Small intestine (tissue), 7 donors: ENCODE measurements at regions not wholly inside any gene's neighbourhood (a gene's known extent, or its start where the extent isn't known, plus 50 kb on each side); places are given as distances from the start of the nearest gene placed in this dataset.

Source experiments
- DNase-seq, 2 donors: peaks; one replicate each; pipeline versions ENCODE4 v3.0.0 to v3.0.0-alpha.2; 2013
- FAIRE-seq: peaks from 2 replicates; lab custom pipeline; 2012; peaks lifted over from hg19 to GRCh38; lab: Jason Lieb, UNC
- H3K27ac ChIP-seq, 3 donors: one replicate each; pipeline ENCODE4 v1.5.1; 2013; ENCODE audit warnings: low read length in 2 of 3, mild to moderate bottlenecking in 2 of 3, control low read depth in 1 of 3, inconsistent platforms in 1 of 3, low read depth in 1 of 3, moderate library complexity in 1 of 3
- H3K27me3 ChIP-seq, 3 donors: one replicate each; pipeline ENCODE4 v1.6.1; 2013; ENCODE audit warnings: low read length in 3 of 3, inconsistent platforms in 1 of 3; ENCODE audit not compliant: control insufficient read depth in 3 of 3, insufficient read depth in 3 of 3
- H3K36me3 ChIP-seq, 3 donors: one replicate each; pipeline ENCODE4 v1.6.1; 2013; ENCODE audit warnings: low read length in 3 of 3, inconsistent platforms in 1 of 3, low read depth in 1 of 3, mild to moderate bottlenecking in 1 of 3, moderate library complexity in 1 of 3; ENCODE audit not compliant: control insufficient read depth in 3 of 3, insufficient read depth in 2 of 3
- H3K4me1 ChIP-seq, 3 donors: one replicate each; pipeline ENCODE4 v1.6.1; 2013; ENCODE audit warnings: low read length in 2 of 3, inconsistent platforms in 1 of 3, low read depth in 1 of 3, mild to moderate bottlenecking in 1 of 3, moderate library complexity in 1 of 3; ENCODE audit not compliant: control insufficient read depth in 3 of 3, insufficient read depth in 2 of 3
- H3K4me3 ChIP-seq, 3 donors: one replicate each; pipeline ENCODE4 v1.5.1; 2013; ENCODE audit warnings: low read length in 3 of 3, control low read depth in 1 of 3, inconsistent platforms in 1 of 3, low read depth in 1 of 3, mild to moderate bottlenecking in 1 of 3, moderate library complexity in 1 of 3
- H3K9me3 ChIP-seq, 2 donors: one replicate each; pipeline ENCODE4 v1.6.1; 2013; ENCODE audit warnings: low read depth in 1 of 2, low read length in 1 of 2; ENCODE audit not compliant: control insufficient read depth in 2 of 2, insufficient read depth in 1 of 2
- WGBS, 3 donors: extraction: QIAGEN DNeasy Blood & Tissue Kit; methylation state at CpG; one replicate each; pipeline ENCODE4 v1.1.7; 2013; 5-methylcytosine and 5-hydroxymethylcytosine counted together
- donor health status: healthy with polysubstance abuse.
- donor health status: control.
- donor health status: control.
- donor health status: Bipolar disorder and iron deficiency.
- donor health status: healthy.

DNA sequence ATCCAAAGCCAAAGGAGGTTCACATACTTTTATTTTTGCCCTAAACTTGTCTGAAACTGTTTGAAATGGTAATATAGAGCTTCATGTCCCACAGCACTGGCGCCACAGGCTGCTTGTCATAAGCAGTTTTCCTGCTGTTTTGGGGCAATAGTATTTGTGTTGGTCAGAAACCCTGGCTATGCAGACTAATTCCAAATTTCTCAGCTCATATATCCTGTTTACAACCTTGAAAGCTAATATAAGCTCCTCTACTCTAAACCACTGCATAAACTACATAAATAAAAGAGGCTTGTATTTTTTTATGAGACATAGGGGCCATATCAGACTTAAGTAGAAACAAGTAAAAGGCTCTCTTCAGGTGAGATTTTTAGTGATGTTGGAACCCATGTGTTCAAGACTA, 736.8 kb upstream of the ID2 start:
- Histone ChIP-seq H3K4me3 (no peak overlapping the region), H3K27me3 (no peaks in the 10 kb centered on the region), H3K4me1 (peaks cover 0 to 6% (median 0%) of the 10 kb centered on the region in 3 donors), H3K27ac (no peak overlapping the region), H3K9me3 (no peaks in the 10 kb centered on the region), H3K36me3 (no peaks in the 10 kb centered on the region)
- DNase-seq (no peak), FAIRE-seq (no peak)
- WGBS, 3 donors: 87 to 96% (median 95%) methylated on average over 1 of the region's 1 CpG

DNA sequence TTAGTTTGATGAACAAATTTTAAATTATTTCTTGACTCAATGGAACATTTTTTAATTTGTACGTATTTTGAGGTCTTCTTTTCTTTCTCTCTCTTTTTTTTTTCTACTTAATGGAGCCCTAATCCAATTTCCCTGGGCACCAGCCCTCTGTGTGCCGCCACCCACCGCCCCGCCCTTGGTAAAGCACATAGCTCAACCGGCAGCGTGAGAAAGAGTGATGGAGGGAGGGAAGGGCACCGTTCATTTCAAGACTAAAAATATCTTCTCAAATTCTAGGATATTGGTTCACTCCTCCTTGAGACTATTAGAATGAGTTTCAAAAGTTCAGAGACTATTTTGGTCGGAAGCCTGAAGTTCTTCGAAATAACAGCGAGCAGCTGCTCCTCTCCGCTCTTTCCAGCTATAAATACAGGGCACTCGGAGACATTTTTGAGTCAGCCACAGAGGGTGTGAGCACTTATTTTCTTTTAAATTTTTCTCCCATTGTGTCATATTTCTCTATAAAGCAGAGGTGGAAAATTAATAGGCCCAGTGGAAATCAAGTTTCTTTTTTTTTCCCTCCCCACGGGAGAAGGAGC, 731.7 kb upstream of the ID2 start:
- H3K9me3 ChIP-seq: no peaks in the 10 kb centered on the region
- H3K4me1 ChIP-seq: no peaks in the 10 kb centered on the region
- WGBS, 3 donors: 65 to 76% (median 72%) methylated on average over 13 of the region's 13 CpGs
- H3K27me3 ChIP-seq: no peaks in the 10 kb centered on the region
- no peak for DNase-seq
- no peak overlapping the region for H3K4me3 ChIP-seq
- no peak for FAIRE-seq
- H3K27ac ChIP-seq: no peak overlapping the region
- no peaks in the 10 kb centered on the region for H3K36me3 ChIP-seq

DNA sequence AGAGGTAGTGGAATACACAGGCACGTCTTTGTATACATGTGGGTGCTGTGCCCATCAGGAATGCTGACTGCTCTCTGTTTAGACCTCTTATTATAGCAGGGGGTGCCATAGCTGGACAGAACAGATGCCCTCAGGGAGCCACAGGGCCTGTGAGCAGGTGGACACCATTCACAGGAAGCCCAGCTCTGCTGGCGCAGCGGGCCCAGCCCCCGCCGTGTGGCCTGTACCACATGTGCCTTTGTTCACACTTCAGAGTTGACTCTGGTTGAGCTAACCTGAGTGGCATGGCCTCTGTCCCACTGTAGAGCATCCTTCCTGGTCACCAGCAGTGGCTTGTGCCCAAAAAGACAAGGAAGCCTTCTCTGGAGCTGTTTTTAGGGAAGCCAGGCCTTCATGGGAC, 730.9 kb upstream of the ID2 start:
- WGBS, 3 donors: 78 to 95% (median 91%) methylated on average over 5 of the region's 5 CpGs
- Histone ChIP-seq H3K4me3 (no peak overlapping the region), H3K36me3 (no peaks in the 10 kb centered on the region), H3K27ac (no peak overlapping the region), H3K4me1 (no peaks in the 10 kb centered on the region), H3K9me3 (no peaks in the 10 kb centered on the region), H3K27me3 (no peaks in the 10 kb centered on the region)
- no peak for FAIRE-seq
- DNase-seq: no peak

DNA sequence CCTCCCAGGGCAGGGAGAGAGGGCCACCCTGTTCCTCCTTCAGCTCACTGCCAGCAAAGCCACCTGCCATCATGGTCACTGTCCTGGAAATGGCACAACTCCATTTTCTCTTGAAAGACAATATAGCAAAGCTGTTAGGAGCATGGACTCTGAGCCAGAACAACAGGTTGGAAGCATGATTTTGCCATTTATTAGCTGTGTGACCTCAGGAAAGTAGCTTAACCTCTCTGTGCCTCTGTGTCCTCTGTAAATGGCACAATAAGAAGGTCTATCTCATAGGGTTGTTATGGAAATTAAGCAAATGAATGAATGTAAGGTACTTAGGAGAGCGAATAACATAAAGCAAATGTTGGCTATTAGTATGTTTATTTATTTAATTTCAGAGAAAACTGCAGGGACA, 730.4 kb upstream of the ID2 start:
- no peaks in the 10 kb centered on the region for H3K36me3 ChIP-seq
- DNase-seq (no peak), FAIRE-seq (no peak)
- H3K9me3 ChIP-seq: no peaks in the 10 kb centered on the region
- H3K27me3 ChIP-seq: no peaks in the 10 kb centered on the region
- WGBS, 3 donors: 96 to 100% (median 100%) methylated on average over 1 of the region's 1 CpG
- H3K4me3 ChIP-seq: no peak overlapping the region
- H3K4me1 ChIP-seq: peaks cover 0 to 3% (median 0%) of the 10 kb centered on the region in 3 donors
- H3K27ac ChIP-seq: no peak overlapping the region

DNA sequence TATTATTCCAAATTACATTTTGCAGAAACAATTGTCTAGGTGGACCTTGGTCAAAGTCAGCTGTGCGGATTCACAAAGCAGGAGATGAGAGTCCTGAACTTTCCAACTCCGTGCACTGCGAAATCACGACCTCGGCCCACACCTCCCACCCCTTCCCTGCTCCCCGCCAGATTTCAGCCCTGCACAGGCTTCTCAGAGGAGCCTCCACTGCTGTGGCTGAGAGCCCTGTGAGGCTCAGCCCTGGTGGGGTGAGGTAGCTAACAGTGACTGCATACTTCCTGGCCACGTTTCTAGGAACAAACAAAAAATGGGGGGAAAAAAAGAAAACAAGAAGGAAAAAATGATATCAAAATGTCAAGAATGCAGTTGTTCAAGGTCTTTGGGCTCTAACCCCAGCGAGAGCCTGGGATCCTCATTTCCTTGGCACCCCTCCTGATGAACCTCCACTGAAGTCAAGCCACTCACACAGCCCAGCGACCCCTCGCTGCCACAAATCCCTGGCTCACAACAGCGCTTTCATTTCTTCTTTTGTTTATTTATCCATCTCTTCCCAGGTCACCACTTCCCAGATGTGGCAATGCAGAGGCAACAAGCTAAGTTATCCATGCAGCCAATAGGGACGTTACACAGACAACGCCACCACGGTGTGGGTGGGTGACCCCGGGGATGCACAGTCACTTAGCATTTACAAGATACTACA, 729.7 kb upstream of the ID2 start:
- H3K4me1 ChIP-seq: peaks cover 0 to 5% (median 0%) of the 10 kb centered on the region in 3 donors
- no peaks in the 10 kb centered on the region for H3K9me3 ChIP-seq
- DNase-seq (no peak), FAIRE-seq (no peak)
- H3K4me3 ChIP-seq: no peak overlapping the region
- H3K27me3 ChIP-seq: no peaks in the 10 kb centered on the region
- no peaks in the 10 kb centered on the region for H3K36me3 ChIP-seq
- H3K27ac ChIP-seq: no peak overlapping the region
- 75 to 78% (median 77%) methylated on average over 15 of the region's 15 CpGs for WGBS, 3 donors

DNA sequence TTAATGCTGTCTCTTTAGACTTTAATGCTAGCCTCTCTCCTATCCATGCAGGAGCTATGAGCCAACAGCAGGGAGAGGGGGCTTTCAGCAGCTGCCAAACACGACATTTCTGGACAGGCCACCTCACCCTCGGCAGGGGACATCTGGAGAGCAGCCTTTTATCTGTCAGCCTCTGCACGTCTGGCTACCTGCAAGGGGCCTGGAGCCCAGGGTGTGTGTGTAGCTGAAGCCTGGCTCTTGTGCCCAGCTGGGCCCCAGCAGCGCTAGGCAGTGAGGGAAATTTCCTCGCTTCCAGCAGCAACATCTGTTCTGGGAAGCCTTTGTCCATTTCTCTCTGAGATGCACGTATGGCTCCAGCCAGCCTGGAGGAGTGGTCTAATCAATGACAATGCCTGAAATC, 728.7 kb upstream of the ID2 start:
- Histone ChIP-seq H3K27me3 (no peaks in the 10 kb centered on the region), H3K36me3 (no peaks in the 10 kb centered on the region), H3K9me3 (no peaks in the 10 kb centered on the region), H3K27ac (no peak overlapping the region), H3K4me1 (peaks cover 0 to 5% (median 0%) of the 10 kb centered on the region in 3 donors), H3K4me3 (no peak overlapping the region)
- FAIRE-seq (no peak), DNase-seq (no peak)
- 73 to 82% (median 73%) methylated on average over 6 of the region's 6 CpGs for WGBS, 3 donors

DNA sequence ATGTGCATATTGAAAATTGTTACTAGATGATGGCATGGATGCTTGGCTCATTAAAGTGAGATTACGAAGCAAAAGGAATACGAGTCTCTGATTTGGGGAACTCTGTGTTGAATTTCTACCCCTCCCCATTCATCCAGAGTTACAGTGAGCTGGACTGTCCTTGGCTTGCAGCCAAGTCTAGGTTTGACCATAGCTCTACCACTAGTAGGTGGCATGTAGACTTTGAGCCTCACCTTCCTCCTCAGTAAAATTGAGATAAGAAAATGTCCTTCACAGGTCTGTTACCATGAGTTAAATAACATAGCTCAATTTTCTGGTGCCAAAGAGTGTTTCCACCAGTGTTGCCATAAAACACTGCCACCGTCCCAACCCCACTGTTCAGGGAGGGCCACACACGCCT, 727.6 kb upstream of the ID2 start:
- Histone ChIP-seq H3K36me3 (no peaks in the 10 kb centered on the region), H3K4me3 (no peak overlapping the region), H3K4me1 (peaks cover 0 to 5% (median 0%) of the 10 kb centered on the region in 3 donors), H3K27me3 (no peaks in the 10 kb centered on the region), H3K27ac (no peak overlapping the region), H3K9me3 (no peaks in the 10 kb centered on the region)
- WGBS, 3 donors: 39 to 54% (median 51%) methylated on average over 4 of the region's 4 CpGs
- FAIRE-seq: no peak
- DNase-seq: peak; percentile 11 to 46

DNA sequence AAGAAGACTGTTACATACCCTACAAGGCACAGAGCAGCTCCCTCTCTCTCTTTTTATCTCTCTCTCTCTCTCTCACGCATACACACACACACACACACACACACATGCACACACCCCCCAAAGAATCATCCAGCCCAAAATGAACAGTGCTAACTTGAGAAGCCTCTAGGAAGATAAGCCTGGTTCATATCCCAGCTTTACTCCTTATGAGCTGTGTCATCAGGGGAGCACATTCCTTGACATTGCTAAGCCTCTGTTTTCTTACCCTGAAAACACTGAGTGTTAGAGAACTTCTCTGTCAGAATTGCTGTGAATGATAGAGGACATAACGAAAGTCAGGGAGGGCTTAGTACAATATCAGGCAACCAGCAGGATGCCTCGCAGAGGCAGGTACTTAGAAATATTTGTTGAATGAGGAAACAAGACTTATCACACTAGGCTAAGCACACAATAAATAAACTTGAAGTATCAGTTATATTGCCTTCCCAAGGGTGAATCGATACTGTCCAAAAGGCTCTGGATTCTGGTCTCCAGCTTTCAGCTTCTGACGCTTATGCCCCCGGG, 725.6 kb upstream of the ID2 start:
- WGBS, 3 donors: 48 to 75% (median 60%) methylated on average over 6 of the region's 6 CpGs

More for the DNA sequence above, 725.6 kb upstream of the ID2 start:
- DNase-seq (peak in 1 of 2 donors; percentile 32), FAIRE-seq (no peak)
- no peaks in the 10 kb centered on the region for H3K27me3 ChIP-seq
- H3K4me3 ChIP-seq: no peak overlapping the region
- H3K4me1 ChIP-seq: peaks cover 0 to 5% (median 0%) of the 10 kb centered on the region in 3 donors
- no peaks in the 10 kb centered on the region for H3K36me3 ChIP-seq
- no peak overlapping the region for H3K27ac ChIP-seq
- H3K9me3 ChIP-seq: no peaks in the 10 kb centered on the region
